NOMO-1 treated with DMSO at 0.1 percent for 48 hours (cell line): ENCODE measurements at regions not wholly inside any gene's neighbourhood (a gene's known extent, or its start where the extent isn't known, plus 50 kb on each side); places are given as distances from the start of the nearest gene placed in this dataset.
A peak's percentile ranks its signal among the peaks of the same experiment; 100 is the strongest.
"Not testable (repeated sequence)": the region's sequence is repeated elsewhere in the genome, so short reads cannot be mapped to it uniquely, and the experiment has no call there.

Experiments
- DNase-seq: peaks from one replicate; lab custom pipeline; 2025; ENCODE audit not compliant: unreplicated experiment; lab: John Stamatoyannopoulos, UW

GRCh38 chrX:50967736-50968135, 57.2 kb downstream of the BMP15 start:
- no peak for DNase-seq

GRCh38 chrX:50968871-50969635, 58.5 kb downstream of the BMP15 start:
- DNase-seq = not testable (repeated sequence)

GRCh38 chrX:50971395-50971794, 60.9 kb downstream of the BMP15 start:
- DNase-seq = no peak

- DNase-seq = peak; percentile 29
Measured at GRCh38 chrX:50973199-50973598, 62.7 kb downstream of the BMP15 start.

- DNase-seq = no peak
Measured at GRCh38 chrX:50978920-50979682, 68.6 kb downstream of the BMP15 start.

GRCh38 chrX:50980251-50980650, 69.7 kb downstream of the BMP15 start:
- DNase-seq = no peak

- DNase-seq = peak; percentile 11
Measured at GRCh38 chrX:50988649-50989048, 78.1 kb downstream of the BMP15 start.

- DNase-seq = no peak
Measured at GRCh38 chrX:50996930-50997329, 86.4 kb downstream of the BMP15 start.

GRCh38 chrX:51000384-51000783, 89.8 kb downstream of the BMP15 start:
- not testable (repeated sequence) for DNase-seq

GRCh38 chrX:51001733-51002632, 91.4 kb downstream of the BMP15 start:
- not testable (repeated sequence) for DNase-seq

- DNase-seq = no peak
Measured at GRCh38 chrX:51006064-51006463, 95.5 kb downstream of the BMP15 start.

- no peak for DNase-seq
Measured at GRCh38 chrX:51024106-51024696, 113.7 kb downstream of the BMP15 start.

- no peak for DNase-seq
Measured at GRCh38 chrX:51026862-51027261, 116.3 kb downstream of the BMP15 start.

- DNase-seq = no peak
Measured at GRCh38 chrX:51035746-51036145, 125.2 kb downstream of the BMP15 start.

GRCh38 chrX:51047950-51048349, 137.4 kb downstream of the BMP15 start:
- no peak for DNase-seq

- DNase-seq = no peak
Measured at GRCh38 chrX:51053741-51054140, 143.2 kb downstream of the BMP15 start.

- DNase-seq = no peak
Measured at GRCh38 chrX:51098046-51098445, 187.5 kb downstream of the BMP15 start.

GRCh38 chrX:51119058-51119926, 208.8 kb downstream of the BMP15 start:
- not testable (repeated sequence) for DNase-seq

- not testable (repeated sequence) for DNase-seq
Measured at GRCh38 chrX:51125743-51126142, 206.9 kb upstream of the NUDT10 start.
